Hepatocyte (in vitro differentiated cells): ENCODE measurements at regions not wholly inside any gene's neighbourhood (a gene's known extent, or its start where the extent isn't known, plus 50 kb on each side); places are given as distances from the start of the nearest gene placed in this dataset.

Experiments used
- DNase-seq: peaks from one replicate; pipeline ENCODE4 v3.0.0-alpha.2; 2016; ENCODE audit warnings: low spot score
- H2AFZ ChIP-seq: fragments of 200-600 bp; sonication (generic); 2 replicates; pipeline ENCODE4 v1.6.0; 2016; ENCODE audit warnings: antibody characterized with exemption, mild to moderate bottlenecking
- H3K27ac ChIP-seq: fragments of 200-600 bp; sonication (generic); 2 replicates; pipeline ENCODE4 v1.5.1; 2016; ENCODE audit warnings: mild to moderate bottlenecking
- H3K27me3 ChIP-seq: fragments of 200-600 bp; sonication (generic); 2 replicates; pipeline ENCODE4 v1.6.1; 2016
- H3K36me3 ChIP-seq: fragments of 200-600 bp; sonication (generic); replicated peaks from 2 replicates; pipeline ENCODE4 v1.5.1; 2016; ENCODE audit warnings: low read depth; ENCODE audit not compliant: insufficient read depth
- H3K4me1 ChIP-seq: fragments of 200-600 bp; sonication (generic); 2 replicates; pipeline ENCODE4 v1.5.1; 2016; ENCODE audit warnings: mild to moderate bottlenecking, moderate library complexity; ENCODE audit not compliant: insufficient read depth
- H3K4me2 ChIP-seq: fragments of 200-600 bp; sonication (generic); 2 replicates; pipeline ENCODE4 v1.6.0; 2016
- H3K4me3 ChIP-seq: fragments of 200-600 bp; sonication (generic); 2 replicates; pipeline ENCODE4 v1.5.1; 2016; ENCODE audit warnings: mild to moderate bottlenecking
- H3K79me2 ChIP-seq: fragments of 200-600 bp; sonication (generic); 2 replicates; pipeline ENCODE4 v1.6.0; 2017; ENCODE audit warnings: mild to moderate bottlenecking
- H3K9me2 ChIP-seq: fragments of 200-600 bp; sonication (generic); replicated peaks from 2 replicates; pipeline ENCODE4 v1.6.0; 2017; ENCODE audit warnings: mild to moderate bottlenecking; ENCODE audit not compliant: insufficient read depth
- H3K9me3 ChIP-seq: fragments of 200-600 bp; sonication (generic); 2 replicates; pipeline ENCODE4 v1.5.1; 2016; ENCODE audit warnings: low read depth, mild to moderate bottlenecking
- H4K20me1 ChIP-seq: fragments of 200-600 bp; sonication (generic); 2 replicates; pipeline ENCODE4 v1.6.0; 2016; ENCODE audit warnings: mild to moderate bottlenecking; ENCODE audit not compliant: insufficient read depth, poor library complexity, severe bottlenecking
- EZH2 ChIP-seq: fragments of 200-600 bp; sonication (generic); IDR thresholded peaks from 2 replicates; pipeline ENCODE4 v1.6.1; 2016; ENCODE audit warnings: antibody characterized with exemption, mild to moderate bottlenecking, borderline replicate concordance
- EZH2phosphoT487 ChIP-seq: fragments of 200-600 bp; sonication (generic); IDR thresholded peaks from one replicate; pipeline ENCODE4 v1.6.1; 2018; ENCODE audit warnings: antibody characterized with exemption, mild to moderate bottlenecking, low read depth, moderate library complexity; ENCODE audit not compliant: unreplicated experiment, severe bottlenecking
- WGBS: methylation state at CpG from one replicate; pipeline ENCODE4 v1.1.6; 2016; ENCODE audit warnings: low lambda C conversion rate; ENCODE audit errors: missing lambda C conversion rate; 5-methylcytosine and 5-hydroxymethylcytosine counted together
- TF ChIP-seq, protein P1 (sequence below): fragments of 200-600 bp; sonication (generic); IDR thresholded peaks from 2 replicates; pipeline ENCODE4 v1.5.1; 2016; ENCODE audit warnings: antibody characterized with exemption, mild to moderate bottlenecking; ENCODE audit not compliant: poor library complexity

DNA sequence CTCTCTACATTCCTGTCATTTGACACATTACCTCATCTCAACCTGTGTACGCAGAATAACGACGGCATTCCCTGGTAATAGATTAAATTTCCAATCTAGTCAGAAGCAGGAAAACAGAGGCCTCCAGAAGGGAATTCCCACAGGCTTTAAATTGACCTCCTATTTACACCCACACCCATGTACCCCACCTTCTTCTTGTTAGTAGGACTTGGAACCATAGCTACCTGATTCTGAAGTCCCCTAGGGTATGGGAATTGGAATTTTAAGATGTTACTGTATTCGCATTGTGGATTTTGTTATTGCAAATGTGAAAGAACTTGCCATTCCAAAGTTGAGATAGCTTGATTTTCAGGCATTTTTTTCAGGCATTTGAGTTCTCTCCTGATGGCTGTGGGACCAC lies 377.5 kb upstream of the DYNLRB2 start:
- H3K4me3 ChIP-seq, result no peak overlapping the region
- no peak overlapping the region for H2AFZ ChIP-seq
- H3K9me2 ChIP-seq, result no peaks in the 10 kb centered on the region
- no peaks in the 10 kb centered on the region for H4K20me1 ChIP-seq
- H3K4me1 ChIP-seq, result no peaks in the 10 kb centered on the region
- H3K9me3 ChIP-seq, result no peaks in the 10 kb centered on the region
- no peak overlapping the region for H3K4me2 ChIP-seq
- H3K79me2 ChIP-seq, result no peaks in the 10 kb centered on the region
- H3K27ac ChIP-seq, result no peak overlapping the region
- WGBS, result 76% methylated on average over 4 of the region's 4 CpGs
- no peaks in the 10 kb centered on the region for H3K36me3 ChIP-seq
- H3K27me3 ChIP-seq, result no peaks in the 10 kb centered on the region
- no peak for DNase-seq
- no peak for TF ChIP-seq EZH2phosphoT487
- TF ChIP-seq, protein P1, sequence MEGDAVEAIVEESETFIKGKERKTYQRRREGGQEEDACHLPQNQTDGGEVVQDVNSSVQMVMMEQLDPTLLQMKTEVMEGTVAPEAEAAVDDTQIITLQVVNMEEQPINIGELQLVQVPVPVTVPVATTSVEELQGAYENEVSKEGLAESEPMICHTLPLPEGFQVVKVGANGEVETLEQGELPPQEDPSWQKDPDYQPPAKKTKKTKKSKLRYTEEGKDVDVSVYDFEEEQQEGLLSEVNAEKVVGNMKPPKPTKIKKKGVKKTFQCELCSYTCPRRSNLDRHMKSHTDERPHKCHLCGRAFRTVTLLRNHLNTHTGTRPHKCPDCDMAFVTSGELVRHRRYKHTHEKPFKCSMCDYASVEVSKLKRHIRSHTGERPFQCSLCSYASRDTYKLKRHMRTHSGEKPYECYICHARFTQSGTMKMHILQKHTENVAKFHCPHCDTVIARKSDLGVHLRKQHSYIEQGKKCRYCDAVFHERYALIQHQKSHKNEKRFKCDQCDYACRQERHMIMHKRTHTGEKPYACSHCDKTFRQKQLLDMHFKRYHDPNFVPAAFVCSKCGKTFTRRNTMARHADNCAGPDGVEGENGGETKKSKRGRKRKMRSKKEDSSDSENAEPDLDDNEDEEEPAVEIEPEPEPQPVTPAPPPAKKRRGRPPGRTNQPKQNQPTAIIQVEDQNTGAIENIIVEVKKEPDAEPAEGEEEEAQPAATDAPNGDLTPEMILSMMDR, result no peak
- TF ChIP-seq EZH2, result no peak

DNA sequence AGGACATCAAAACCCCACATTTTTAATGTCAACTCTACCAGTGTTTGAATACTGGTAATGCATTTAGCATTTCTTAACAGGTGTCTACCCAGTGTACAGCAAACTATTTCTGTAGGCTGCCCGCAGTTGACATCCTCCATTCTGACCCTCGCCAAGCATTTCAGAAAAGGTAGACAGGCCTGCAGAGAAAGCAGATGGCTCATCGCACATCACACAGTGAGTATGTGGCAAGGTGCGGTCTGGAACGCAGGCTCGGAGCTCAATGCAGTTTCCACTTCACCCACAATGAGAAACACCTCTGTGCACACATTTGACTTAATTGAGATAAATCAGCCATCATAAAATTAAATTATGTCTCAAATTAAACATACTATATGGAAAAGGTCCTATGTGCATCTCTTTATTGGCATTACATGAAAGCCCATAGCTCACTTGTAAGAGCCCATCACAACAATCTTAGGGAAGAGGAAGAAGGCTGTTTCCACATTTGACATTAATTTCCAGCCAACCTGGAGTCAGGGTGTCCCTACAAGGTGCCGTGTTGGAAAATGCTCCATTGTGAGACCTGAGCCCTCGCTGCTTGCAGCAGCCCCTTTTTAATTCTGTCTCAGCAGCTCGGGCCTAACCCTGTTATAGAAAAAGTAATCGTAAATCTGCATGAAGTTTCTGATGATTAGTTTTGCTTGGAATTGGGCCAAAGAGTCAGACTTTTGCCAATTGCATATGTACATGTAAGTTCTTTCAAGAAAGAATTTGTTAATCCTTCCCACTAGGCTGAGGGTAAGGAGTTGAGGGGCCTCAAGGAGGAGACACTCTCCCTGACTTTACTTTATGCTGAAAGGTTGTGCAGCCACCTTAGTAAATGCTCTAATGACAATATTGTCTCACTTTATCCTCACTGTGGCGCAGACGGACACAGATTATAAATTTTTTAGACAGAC lies 378.7 kb upstream of the DYNLRB2 start:
- WGBS, result 83% methylated on average over 12 of the region's 12 CpGs
- no peak overlapping the region for H3K27ac ChIP-seq
- H4K20me1 ChIP-seq, result no peaks in the 10 kb centered on the region
- H3K36me3 ChIP-seq, result no peaks in the 10 kb centered on the region
- H3K9me2 ChIP-seq, result no peaks in the 10 kb centered on the region
- no peak overlapping the region for H3K4me3 ChIP-seq
- H3K9me3 ChIP-seq, result no peaks in the 10 kb centered on the region
- no peaks in the 10 kb centered on the region for H3K27me3 ChIP-seq
- no peak overlapping the region for H2AFZ ChIP-seq
- no peaks in the 10 kb centered on the region for H3K79me2 ChIP-seq
- no peaks in the 10 kb centered on the region for H3K4me1 ChIP-seq
- H3K4me2 ChIP-seq, result no peak overlapping the region
- TF ChIP-seq EZH2phosphoT487, result no peak
- TF ChIP-seq, protein P1, result no peak
- TF ChIP-seq EZH2, result no peak
- no peak for DNase-seq

DNA sequence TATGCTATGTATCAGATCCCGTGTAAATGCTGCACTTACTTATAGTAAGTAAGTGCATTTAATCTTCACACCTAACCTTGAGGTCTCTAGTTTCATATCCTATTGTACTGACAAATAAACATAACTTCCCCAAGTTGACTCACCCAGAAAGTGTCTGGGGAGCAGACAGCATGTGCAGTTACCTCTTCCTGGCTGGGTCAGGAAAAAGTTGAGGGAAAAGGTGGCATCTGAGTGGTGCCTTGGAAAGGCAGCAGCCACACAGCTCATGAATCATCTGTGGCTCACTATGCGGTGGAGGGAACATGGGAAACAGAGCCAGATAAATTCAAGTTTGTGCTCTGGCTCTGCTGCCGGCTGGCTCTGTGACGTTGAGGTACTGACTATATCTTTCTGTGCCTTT lies 382.0 kb upstream of the DYNLRB2 start:
- Histone ChIP-seq H4K20me1 (no peaks in the 10 kb centered on the region), H3K9me2 (no peaks in the 10 kb centered on the region), H2AFZ (no peak overlapping the region), H3K27ac (no peak overlapping the region), H3K36me3 (no peaks in the 10 kb centered on the region), H3K4me2 (no peak overlapping the region), H3K9me3 (no peaks in the 10 kb centered on the region), H3K27me3 (no peaks in the 10 kb centered on the region), H3K4me3 (no peak overlapping the region), H3K4me1 (no peaks in the 10 kb centered on the region), H3K79me2 (no peaks in the 10 kb centered on the region)
- TF ChIP-seq, protein P1, result no peak
- TF ChIP-seq EZH2phosphoT487 (no peak), EZH2 (no peak)
- no peak for DNase-seq
- WGBS, result 85% methylated on average over 4 of the region's 4 CpGs
